ENCODE measurements at regions not wholly inside any gene's neighbourhood (a gene's known extent, or its start where the extent isn't known, plus 50 kb on each side); places are given as distances from the start of the nearest gene placed in this dataset.
"Not testable (repeated sequence)": the region's sequence is repeated elsewhere in the genome, so short reads cannot be mapped to it uniquely, and the experiment has no call there.

GRCh38 chr4:129901205-129901604 is 805.3 kb downstream of the C4orf33 start:
- no peak for ATAC-seq

DNA sequence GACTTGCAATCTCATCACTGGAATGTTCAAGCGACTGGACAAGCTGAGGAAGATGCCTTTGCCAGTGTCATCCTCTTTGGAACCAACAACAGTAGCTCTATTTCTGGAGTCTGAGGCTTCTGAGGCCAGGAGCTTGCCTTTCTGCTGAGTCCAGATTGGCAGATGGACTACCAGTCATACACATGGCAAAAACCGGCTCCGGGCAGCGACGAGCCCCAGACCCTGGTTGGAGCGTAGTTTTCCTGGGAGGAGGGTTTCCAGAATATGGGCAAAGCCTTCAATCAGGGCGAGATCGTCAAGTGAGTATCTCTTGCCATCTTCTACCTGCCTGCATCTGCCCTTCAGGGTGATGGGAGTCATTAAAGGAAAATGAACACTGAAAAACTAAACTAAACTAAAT is 807.9 kb downstream of the C4orf33 start:
- ATAC-seq: no peak

- no peak for ATAC-seq
These were observed 809.3 kb downstream of the C4orf33 start for GRCh38 chr4:129905256-129905655.

DNA sequence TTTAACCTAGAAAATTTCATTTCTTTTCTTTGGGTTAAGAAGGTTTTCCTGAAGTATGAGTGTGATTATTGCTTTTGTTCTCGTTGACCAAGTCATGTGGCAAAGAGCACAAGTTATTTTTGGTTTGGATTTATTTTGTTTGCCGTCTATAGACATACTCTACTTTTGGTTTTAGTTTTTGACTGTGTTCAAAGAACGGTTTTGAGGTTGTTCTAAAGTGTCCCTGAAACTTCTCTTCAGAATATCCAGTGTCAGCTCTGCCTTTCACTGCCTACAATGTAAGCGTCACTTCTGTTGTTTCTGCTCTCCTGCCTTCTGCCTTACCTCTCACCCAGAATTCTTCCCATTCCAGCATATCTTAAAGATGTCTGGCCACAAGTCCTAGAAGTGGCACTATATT is 812.2 kb downstream of the C4orf33 start:
- no peak for ATAC-seq

DNA sequence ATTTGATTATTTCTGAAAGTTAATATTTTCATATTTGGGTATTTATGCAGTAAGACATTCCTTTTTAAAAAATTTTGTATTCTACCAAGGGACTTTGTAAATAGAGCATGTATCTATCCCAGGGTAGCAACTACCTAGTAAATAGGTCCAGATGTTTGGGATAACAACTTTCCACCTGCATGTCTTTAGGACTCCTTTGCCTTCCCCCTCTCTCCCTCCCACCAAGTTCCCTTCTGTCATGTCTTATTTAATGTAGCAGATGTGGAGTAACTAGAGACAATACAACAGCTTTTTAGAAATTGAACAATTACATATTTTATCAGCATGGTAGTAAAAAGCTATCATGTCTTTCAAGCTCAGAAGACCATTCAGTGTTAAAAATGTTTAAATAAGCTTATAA is 821.0 kb downstream of the C4orf33 start:
- ATAC-seq: no peak

GRCh38 chr4:129917651-129918050 is 821.7 kb downstream of the C4orf33 start:
- no peak for ATAC-seq

DNA sequence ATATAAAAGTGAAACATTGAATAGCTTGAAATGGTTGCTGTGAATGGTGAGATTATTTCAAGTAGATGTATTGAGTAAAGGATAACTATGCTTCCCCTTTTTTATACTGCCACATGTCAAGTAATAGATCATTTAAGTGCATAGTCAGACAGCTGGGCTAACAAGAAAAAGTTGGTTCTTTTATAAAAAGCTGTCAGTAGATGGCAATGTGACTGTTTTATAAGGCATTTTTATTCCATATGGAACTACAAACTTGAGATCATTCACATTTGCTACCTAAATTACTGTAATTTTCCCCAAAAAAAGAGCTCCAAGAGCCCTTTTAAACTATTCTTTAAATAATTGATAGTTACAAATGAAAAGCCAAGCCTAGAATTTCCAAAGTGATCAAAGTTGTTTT is 831.0 kb downstream of the C4orf33 start:
- ATAC-seq: no peak

DNA sequence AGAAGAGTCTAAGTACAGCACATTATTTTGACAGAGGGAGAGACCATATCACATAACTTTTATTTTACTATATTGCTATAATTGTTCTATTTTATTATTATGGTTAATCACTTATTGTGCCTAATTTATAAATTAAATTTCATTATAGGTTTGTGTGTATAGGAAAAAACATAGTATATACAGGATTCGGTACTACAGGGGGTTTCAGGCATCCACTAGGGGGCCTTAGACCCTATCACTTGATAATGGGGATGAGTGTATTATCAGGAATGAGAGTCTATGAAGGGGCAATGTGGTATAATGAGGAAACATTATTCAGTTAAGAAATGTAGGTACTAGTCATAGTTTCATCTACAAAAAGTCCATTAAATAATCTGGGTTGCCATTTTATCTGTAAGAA is 833.1 kb downstream of the C4orf33 start:
- no peak for ATAC-seq

DNA sequence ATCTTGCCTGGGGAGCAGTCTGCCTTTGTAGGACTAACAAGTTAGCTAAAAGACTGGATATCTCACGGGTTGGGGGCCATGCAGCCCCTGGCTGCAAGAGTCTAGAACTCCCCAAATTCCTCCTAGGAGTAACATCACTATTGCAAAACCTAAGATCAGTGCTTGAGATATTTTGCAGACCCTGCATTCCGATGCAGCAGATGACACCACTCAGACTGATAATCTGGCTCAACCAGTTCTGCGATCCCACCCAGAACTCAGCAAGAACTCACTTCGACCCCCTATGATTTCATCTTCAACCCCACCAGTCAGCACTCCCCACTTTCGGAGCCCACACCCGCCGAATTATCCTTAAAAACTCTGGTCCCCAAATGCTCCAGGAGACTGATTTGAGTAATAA is 834.0 kb downstream of the C4orf33 start:
- no peak for ATAC-seq

DNA sequence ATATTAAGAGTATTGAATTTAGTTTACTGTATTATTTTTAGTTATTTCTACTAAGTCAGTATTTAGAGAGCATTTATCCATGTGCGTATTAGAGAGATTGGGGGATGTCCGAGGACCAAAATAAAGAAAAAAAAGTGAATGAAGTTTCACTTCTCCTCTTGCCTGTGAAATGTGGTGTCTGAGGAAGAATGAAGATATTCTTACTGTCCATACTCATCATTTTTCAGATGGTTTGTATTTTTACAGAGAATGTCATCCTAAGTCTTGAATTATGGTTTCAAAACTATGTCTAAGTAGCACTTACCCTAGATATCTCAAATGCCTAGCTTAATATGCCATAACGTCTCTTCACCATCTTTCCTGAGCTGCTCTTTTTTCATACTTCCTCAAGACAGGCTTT is 854.3 kb downstream of the C4orf33 start:
- ATAC-seq: no peak

DNA sequence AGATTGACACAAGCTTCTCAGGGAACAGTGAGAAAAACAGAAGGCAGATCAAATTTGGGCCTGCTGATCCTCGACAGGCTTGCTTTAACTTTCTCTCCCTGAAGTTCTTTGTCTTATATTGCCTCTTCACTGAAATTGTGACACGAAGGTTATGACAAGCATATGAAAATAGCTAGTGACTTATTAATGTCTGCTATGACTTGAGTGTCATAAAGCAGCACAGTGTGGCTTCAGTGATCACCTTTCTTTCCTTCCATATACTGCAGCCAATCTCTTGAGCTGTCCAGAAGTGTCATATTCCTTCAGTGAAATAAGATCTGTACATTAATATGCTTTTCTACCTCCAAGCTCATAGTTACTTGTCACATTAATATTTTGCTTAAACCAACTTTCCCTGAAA is 870.2 kb downstream of the C4orf33 start:
- no peak for ATAC-seq

DNA sequence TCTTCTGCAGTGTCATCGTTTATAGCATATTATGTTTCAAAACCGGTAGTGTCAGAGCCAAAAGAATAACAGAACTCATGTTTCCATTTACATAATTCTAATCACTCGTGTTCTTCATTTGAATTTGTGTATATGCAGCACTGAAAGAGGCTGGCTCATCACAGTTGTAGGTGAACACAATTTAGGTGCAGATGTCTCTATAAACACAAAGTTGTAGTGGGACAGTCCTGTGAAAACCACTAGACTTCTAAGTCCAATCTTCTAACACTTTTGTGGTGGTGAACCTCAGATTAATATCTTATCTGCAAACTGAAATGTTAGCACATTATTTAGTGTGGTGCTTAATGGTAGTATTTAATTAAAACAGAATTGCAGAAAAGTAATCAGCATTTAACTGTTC is 872.4 kb downstream of the C4orf33 start:
- ATAC-seq: no peak

GRCh38 chr4:129968778-129969177 is 872.8 kb downstream of the C4orf33 start:
- ATAC-seq: no peak

DNA sequence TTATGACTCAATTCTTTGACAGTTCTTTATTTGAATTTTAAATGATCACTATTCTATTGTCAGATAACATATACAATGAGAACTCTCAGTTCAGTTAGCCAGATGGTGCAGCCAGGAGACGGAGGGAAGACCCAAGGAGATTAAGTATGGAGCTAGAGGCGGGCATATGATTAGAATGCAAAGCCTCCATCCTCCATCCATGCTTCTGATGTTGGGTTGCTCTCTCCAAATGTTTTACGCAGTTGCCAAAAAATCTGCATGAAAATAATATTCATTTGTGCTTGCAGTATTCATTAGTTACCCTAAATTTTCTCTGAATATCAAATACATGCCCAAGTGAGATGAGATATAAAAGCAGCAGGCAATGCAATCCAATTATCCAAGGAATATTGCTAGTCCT is 874.8 kb downstream of the C4orf33 start:
- no peak for ATAC-seq

DNA sequence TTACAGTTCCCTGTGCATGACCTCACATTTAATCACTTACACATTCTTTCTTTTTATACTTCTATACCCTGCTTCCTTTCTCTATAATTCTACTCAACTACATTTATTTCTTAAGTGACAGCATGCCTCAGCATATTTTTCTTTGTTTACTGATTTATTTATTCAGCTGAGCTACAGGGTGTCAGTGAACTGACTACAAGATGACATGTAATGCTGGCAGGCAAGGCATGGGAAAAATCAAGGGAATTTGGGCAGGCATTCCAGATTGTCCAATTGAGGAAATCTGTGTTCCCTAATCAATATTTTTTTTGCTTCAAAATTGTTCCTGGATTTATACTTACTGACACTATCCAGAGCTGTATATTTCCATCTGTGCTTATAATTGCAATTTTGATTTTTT is 875.5 kb downstream of the C4orf33 start:
- ATAC-seq: no peak

- ATAC-seq: no peak
These were observed 876.3 kb downstream of the C4orf33 start for GRCh38 chr4:129972257-129972656.

GRCh38 chr4:129974730-129975129 is 878.8 kb downstream of the C4orf33 start:
- ATAC-seq: no peak

DNA sequence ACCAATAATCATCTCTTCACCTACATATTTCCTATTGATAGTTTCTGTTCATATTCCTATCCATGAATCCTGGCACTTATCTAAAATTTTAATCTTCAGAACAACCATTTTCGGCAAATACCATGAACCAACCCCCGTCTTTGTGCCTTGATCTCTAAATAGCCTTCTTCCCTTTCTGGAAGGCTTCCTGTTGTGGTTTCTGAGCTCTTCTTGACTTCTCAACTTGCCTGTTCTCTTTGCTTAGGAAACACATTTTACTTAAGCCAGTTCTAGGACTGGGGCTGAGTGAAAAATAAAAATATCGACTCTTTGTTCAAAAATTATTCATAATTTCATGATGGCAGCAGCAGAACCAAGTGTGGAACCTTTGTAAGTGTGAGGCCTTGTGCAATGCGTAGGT is 882.4 kb downstream of the C4orf33 start:
- no peak for ATAC-seq

DNA sequence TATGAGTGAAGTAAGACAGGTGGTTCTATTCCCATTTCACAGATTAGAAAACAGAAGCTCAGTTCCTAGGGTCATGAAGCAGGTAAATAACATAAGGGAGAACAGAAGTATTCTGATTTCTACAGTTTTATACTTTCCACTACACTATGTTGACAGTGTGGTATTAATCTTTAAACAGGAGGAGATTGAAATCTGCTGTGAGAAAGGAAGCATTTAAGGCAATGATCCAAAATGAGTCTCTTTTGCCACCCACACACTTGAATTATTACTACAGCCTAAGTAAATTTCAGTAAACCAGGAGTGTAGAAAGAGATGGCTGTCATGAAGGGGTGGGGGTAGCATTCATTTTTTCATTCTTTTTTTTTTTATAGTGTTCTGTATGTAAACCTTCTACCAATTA is 893.0 kb downstream of the C4orf33 start:
- no peak for ATAC-seq

DNA sequence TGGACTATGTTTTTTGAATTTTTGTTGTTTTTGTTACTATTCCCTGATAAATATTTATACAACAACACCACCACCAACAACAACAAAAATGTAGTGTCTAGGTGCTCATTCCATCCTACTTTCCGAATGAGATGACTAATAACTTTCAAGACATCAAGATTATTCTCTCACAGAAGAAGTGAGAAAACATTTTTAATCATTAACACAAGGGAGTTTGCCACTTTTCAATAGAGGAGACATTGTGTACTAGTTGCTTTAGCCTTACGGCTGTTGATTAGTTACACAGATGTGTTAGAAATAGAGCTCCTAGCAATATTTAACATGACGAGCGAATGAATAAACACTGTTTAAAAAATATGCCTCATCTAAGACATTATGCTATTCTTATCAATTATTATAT is 898.8 kb downstream of the C4orf33 start:
- ATAC-seq: no peak

- ATAC-seq: no peak
These were observed 902.6 kb downstream of the C4orf33 start for GRCh38 chr4:129998436-129999150.

- ATAC-seq: no peak
These were observed 903.2 kb downstream of the C4orf33 start for GRCh38 chr4:129999156-129999555.

DNA sequence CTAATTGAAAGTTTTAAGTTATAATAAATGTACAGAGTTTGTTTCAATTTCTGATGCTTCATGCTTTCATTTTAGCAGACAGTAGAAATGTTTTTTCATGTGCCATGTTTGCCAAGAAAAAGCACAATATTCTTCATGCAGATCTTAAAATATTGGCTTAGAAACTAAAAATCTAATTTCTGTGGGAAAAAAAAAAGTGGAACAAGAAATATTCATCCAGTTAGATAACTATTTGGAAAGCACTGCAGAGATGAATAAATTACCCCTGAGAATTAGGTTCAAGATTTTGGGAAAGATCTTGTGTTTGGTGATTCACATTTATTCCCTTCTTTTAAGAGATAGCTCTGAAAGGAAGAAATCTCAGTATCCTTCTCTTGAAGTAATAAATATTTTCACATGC is 912.5 kb downstream of the C4orf33 start:
- no peak for ATAC-seq

- ATAC-seq: not testable (repeated sequence)
These were observed 916.9 kb downstream of the C4orf33 start for GRCh38 chr4:130012806-130013205.

GRCh38 chr4:130021706-130022105 is 925.8 kb downstream of the C4orf33 start:
- no peak for ATAC-seq
